NCI-H1930 (cell line): ENCODE measurements at regions not wholly inside any gene's neighbourhood (a gene's known extent, or its start where the extent isn't known, plus 50 kb on each side); places are given as distances from the start of the nearest gene placed in this dataset.

ENCODE experiments used
- DNase-seq, 2 experiments: peaks; one replicate each; lab custom pipeline; 2025; lab: John Stamatoyannopoulos, UW

- no peak for DNase-seq
Measured at GRCh38 chr1:177472567-177472966, 301.8 kb downstream of the BRINP2 start.

GRCh38 chr1:177471244-177471643 lies 300.5 kb downstream of the BRINP2 start:
- DNase-seq, result no peak

- no peak for DNase-seq
Measured at GRCh38 chr1:177469519-177469918, 298.8 kb downstream of the BRINP2 start.

- no peak for DNase-seq
Measured at GRCh38 chr1:177466286-177466685, 295.5 kb downstream of the BRINP2 start.

GRCh38 chr1:177464686-177465085 lies 293.9 kb downstream of the BRINP2 start:
- no peak for DNase-seq

- no peak for DNase-seq
Measured at GRCh38 chr1:177451191-177451590, 280.4 kb downstream of the BRINP2 start.

GRCh38 chr1:177448652-177449357 lies 278.0 kb downstream of the BRINP2 start:
- DNase-seq, result no peak

- DNase-seq, result no peak
Measured at GRCh38 chr1:177448036-177448615, 277.4 kb downstream of the BRINP2 start.

GRCh38 chr1:177444997-177445746 lies 274.4 kb downstream of the BRINP2 start:
- no peak for DNase-seq

GRCh38 chr1:177443003-177443402 lies 272.2 kb downstream of the BRINP2 start:
- DNase-seq, result no peak

GRCh38 chr1:177442584-177442983 lies 271.8 kb downstream of the BRINP2 start:
- DNase-seq, result no peak

- no peak for DNase-seq
Measured at GRCh38 chr1:177441281-177441680, 270.5 kb downstream of the BRINP2 start.

- no peak for DNase-seq
Measured at GRCh38 chr1:177440821-177441220, 270.1 kb downstream of the BRINP2 start.

GRCh38 chr1:177439301-177439700 lies 268.5 kb downstream of the BRINP2 start:
- no peak for DNase-seq

GRCh38 chr1:177435364-177435763 lies 264.6 kb downstream of the BRINP2 start:
- no peak for DNase-seq

- DNase-seq, result no peak
Measured at GRCh38 chr1:177432897-177433296, 262.1 kb downstream of the BRINP2 start.

- DNase-seq, result no peak
Measured at GRCh38 chr1:177431123-177431522, 260.4 kb downstream of the BRINP2 start.

- no peak for DNase-seq
Measured at GRCh38 chr1:177429234-177429633, 258.5 kb downstream of the BRINP2 start.

- no peak for DNase-seq
Measured at GRCh38 chr1:177427811-177428210, 257.1 kb downstream of the BRINP2 start.

GRCh38 chr1:177426497-177426896 lies 255.7 kb downstream of the BRINP2 start:
- no peak for DNase-seq

GRCh38 chr1:177425199-177425598 lies 254.4 kb downstream of the BRINP2 start:
- no peak for DNase-seq

GRCh38 chr1:177424744-177425143 lies 254.0 kb downstream of the BRINP2 start:
- no peak for DNase-seq

- DNase-seq, result no peak
Measured at GRCh38 chr1:177423090-177423489, 252.3 kb downstream of the BRINP2 start.
